Body of pancreas (tissue), 4 donors: ENCODE measurements at regions not wholly inside any gene's neighbourhood (a gene's known extent, or its start where the extent isn't known, plus 50 kb on each side); places are given as distances from the start of the nearest gene placed in this dataset.

Source experiments
- ATAC-seq: fragments of 150-250 bp; one replicate; pipeline ENCODE4 v1.9.1; 2016
- DNase-seq, 4 donors: peaks; one replicate each; pipeline ENCODE4 v3.0.0-alpha.2; 2019
- H3K27ac ChIP-seq, 4 donors: fragments of 200-600 bp; sonication (generic); 1 replicate in 3 of 4; 2 replicates in 1 of 4; pipeline versions ENCODE4 v1.5.1 to v1.6.1; 2016 to 2019; ENCODE audit warnings: mild to moderate bottlenecking in 1 of 4, mixed read lengths in 1 of 4, moderate library complexity in 1 of 4
- H3K27me3 ChIP-seq, 2 donors: fragments of 200-600 bp; sonication (generic); one replicate each; pipeline ENCODE4 v1.6.0; 2016; ENCODE audit warnings: mild to moderate bottlenecking in 1 of 2
- H3K36me3 ChIP-seq, 2 donors: fragments of 200-600 bp; sonication (generic); replicated peaks in 1 of 2; 2 replicates each; pipeline ENCODE4 v1.5.1; 2016; ENCODE audit warnings: low read depth in 2 of 2; ENCODE audit not compliant: insufficient read depth in 1 of 2
- H3K4me1 ChIP-seq: fragments of 200-600 bp; sonication (generic); one replicate; pipeline ENCODE4 v1.6.0; 2016
- H3K4me3 ChIP-seq, 2 donors: fragments of 200-600 bp; sonication (generic); 1 replicate in 1 of 2; 2 replicates in 1 of 2; pipeline ENCODE4 v1.5.1; 2016 to 2019
- H3K9me3 ChIP-seq, 3 donors: fragments of 200-600 bp; sonication (generic); 1 replicate in 2 of 3; 2 replicates in 1 of 3; pipeline ENCODE4 v1.5.1; 2016
- POLR2A ChIP-seq, 3 donors: fragments of 450-650 bp; IDR thresholded peaks; one replicate each; pipeline ENCODE4 v1.6.1; 2016; ENCODE audit warnings: antibody characterized with exemption in 3 of 3, mild to moderate bottlenecking in 2 of 3
- WGBS, 2 donors: methylation state at CpG; one replicate each; pipeline ENCODE4 v1.1.5; 2017; 5-methylcytosine and 5-hydroxymethylcytosine counted together
- intact Hi-C: fragments of 100-400 bp; cut with DNase I; formaldehyde crosslinking; loops from one replicate; pipeline ENCODE4 v1.15.1; 2023
- TF ChIP-seq, protein P1 (sequence below), 7 experiments: fragments of 450-650 bp in 4 of 7; fragments of 200-600 bp in 3 of 7; sonication (generic) in 3 of 7; IDR thresholded peaks; one replicate each; pipeline ENCODE4 v1.5.1; 2016 to 2019; ENCODE audit warnings: antibody characterized with exemption in 7 of 7

DNA sequence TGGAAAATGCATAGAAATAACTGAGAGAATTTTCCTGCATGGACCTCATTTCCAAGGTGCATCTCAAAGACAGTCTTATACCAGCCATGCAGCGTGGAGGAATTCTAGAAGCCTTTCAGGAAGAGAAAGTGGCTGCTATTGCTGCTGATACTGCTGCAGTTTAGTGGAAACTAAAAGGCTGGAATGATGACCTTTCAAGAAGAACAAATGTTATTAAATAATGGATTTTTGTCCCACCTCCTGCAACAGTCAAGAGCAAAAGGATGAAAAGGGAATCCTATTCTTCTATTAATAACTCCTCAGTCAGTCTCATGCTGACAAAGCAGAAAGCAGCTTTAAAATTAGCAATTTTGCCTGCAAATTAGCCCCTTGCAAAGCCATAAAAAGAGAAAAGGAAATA is 68.2 kb upstream of the C1orf87 start:
- 83 to 96% methylated on average over 1 of the region's 1 CpG for WGBS, 2 donors

DNA sequence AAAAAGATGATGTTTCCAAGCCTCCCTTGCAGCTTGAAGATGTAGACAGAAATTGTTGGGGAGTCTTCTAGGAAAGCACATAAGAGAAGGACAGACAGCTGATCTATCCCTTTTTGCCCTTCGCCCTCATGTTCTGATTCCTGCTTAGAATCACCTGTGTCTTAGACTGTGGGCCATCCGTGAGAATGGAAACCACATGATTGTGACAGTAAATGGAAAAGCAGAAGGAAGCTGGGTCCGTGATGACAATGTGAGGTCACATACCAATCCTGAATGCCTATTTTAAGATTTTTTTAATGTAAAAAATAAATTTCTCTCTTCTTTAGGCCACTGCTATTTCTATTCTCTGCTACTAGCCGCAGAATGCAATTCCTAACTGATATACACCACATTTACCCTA is 67.7 kb upstream of the C1orf87 start:
- intact Hi-C loops = no loop called here
- no peak overlapping the region for H3K4me3 ChIP-seq
- DNase-seq = no peak
- TF ChIP-seq POLR2A (IDR thresholded peaks at IDR 0.05) = no peak
- TF ChIP-seq, protein P1, sequence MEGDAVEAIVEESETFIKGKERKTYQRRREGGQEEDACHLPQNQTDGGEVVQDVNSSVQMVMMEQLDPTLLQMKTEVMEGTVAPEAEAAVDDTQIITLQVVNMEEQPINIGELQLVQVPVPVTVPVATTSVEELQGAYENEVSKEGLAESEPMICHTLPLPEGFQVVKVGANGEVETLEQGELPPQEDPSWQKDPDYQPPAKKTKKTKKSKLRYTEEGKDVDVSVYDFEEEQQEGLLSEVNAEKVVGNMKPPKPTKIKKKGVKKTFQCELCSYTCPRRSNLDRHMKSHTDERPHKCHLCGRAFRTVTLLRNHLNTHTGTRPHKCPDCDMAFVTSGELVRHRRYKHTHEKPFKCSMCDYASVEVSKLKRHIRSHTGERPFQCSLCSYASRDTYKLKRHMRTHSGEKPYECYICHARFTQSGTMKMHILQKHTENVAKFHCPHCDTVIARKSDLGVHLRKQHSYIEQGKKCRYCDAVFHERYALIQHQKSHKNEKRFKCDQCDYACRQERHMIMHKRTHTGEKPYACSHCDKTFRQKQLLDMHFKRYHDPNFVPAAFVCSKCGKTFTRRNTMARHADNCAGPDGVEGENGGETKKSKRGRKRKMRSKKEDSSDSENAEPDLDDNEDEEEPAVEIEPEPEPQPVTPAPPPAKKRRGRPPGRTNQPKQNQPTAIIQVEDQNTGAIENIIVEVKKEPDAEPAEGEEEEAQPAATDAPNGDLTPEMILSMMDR (IDR thresholded peaks at IDR 0.05) = no peak
- WGBS, 2 donors = 76 to 83% methylated on average over 4 of the region's 4 CpGs
- no peaks in the 10 kb centered on the region for H3K4me1 ChIP-seq
- no peaks in the 10 kb centered on the region for H3K36me3 ChIP-seq
- H3K9me3 ChIP-seq = no peaks in the 10 kb centered on the region
- no peaks in the 10 kb centered on the region for H3K27me3 ChIP-seq
- no peak for ATAC-seq
- H3K27ac ChIP-seq = no peak overlapping the region

More for the DNA sequence above, 68.2 kb upstream of the C1orf87 start:
- no peaks in the 10 kb centered on the region for H3K4me1 ChIP-seq
- no peak overlapping the region for H3K27ac ChIP-seq
- H3K4me3 ChIP-seq = no peak overlapping the region
- ATAC-seq (no peak), DNase-seq (no peak)
- H3K9me3 ChIP-seq = no peaks in the 10 kb centered on the region
- no peak for TF ChIP-seq POLR2A (IDR thresholded peaks at IDR 0.05)
- TF ChIP-seq, protein P1 (IDR thresholded peaks at IDR 0.05) = no peak
- H3K27me3 ChIP-seq = no peaks in the 10 kb centered on the region
- no peaks in the 10 kb centered on the region for H3K36me3 ChIP-seq
- intact Hi-C loops = no loop called here

DNA sequence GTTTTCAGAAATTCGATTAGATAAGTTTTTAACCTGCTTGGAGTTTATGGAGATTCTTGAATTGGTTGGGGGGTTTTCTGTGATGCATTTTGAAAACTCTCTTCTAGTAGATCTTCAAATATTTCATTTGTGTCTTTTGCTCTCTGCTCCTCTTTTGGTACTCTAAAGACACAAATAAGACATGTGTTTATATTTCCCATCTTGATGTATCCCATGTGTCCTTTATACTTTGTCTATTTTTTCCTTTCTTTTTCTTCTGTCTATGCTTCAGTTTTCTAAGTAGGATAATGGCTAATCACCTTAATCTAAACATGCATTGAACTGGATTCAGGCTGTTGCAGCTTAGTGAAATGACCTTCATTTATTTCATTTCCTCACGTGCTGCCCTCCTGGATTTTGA is 63.8 kb upstream of the C1orf87 start:
- Histone ChIP-seq H3K36me3 (no peaks in the 10 kb centered on the region), H3K27ac (no peak overlapping the region), H3K27me3 (no peaks in the 10 kb centered on the region), H3K4me1 (no peaks in the 10 kb centered on the region), H3K9me3 (no peaks in the 10 kb centered on the region), H3K4me3 (no peak overlapping the region)
- TF ChIP-seq POLR2A (IDR thresholded peaks at IDR 0.05) = no peak
- TF ChIP-seq, protein P1 (IDR thresholded peaks at IDR 0.05) = no peak
- intact Hi-C loops = no loop called here
- WGBS, 2 donors = 38 to 41% methylated on average over 2 of the region's 2 CpGs
- ATAC-seq (no peak), DNase-seq (no peak)

GRCh38 chr1:60136395-60136794 is 62.8 kb upstream of the C1orf87 start:
- TF ChIP-seq, protein P1 (IDR thresholded peaks at IDR 0.05) = no peak
- no peak for TF ChIP-seq POLR2A (IDR thresholded peaks at IDR 0.05)
- ATAC-seq = no peak
- H3K27ac ChIP-seq = no peak overlapping the region
- H3K4me3 ChIP-seq = no peak overlapping the region
- no peaks in the 10 kb centered on the region for H3K9me3 ChIP-seq
- no peaks in the 10 kb centered on the region for H3K36me3 ChIP-seq
- DNase-seq = no peak
- no peaks in the 10 kb centered on the region for H3K4me1 ChIP-seq
- WGBS, 2 donors = 65 to 81% methylated on average over 1 of the region's 1 CpG
- no peaks in the 10 kb centered on the region for H3K27me3 ChIP-seq
- intact Hi-C loops = no loop called here

- 98 to 100% methylated on average over 2 of the region's 2 CpGs for WGBS, 2 donors
- Histone ChIP-seq H3K36me3 (no peaks in the 10 kb centered on the region), H3K9me3 (no peaks in the 10 kb centered on the region), H3K4me1 (no peaks in the 10 kb centered on the region), H3K27me3 (no peaks in the 10 kb centered on the region), H3K4me3 (no peak overlapping the region), H3K27ac (no peak overlapping the region)
- ATAC-seq (no peak), DNase-seq (no peak)
- intact Hi-C loops = no loop called here
- TF ChIP-seq POLR2A (IDR thresholded peaks at IDR 0.05) = no peak
Observed at GRCh38 chr1:60134716-60135115, 61.1 kb upstream of the C1orf87 start.
